ENCODE measurements at regions not wholly inside any gene's neighbourhood (a gene's known extent, or its start where the extent isn't known, plus 50 kb on each side); places are given as distances from the start of the nearest gene placed in this dataset.
"Not testable (repeated sequence)": the region's sequence is repeated elsewhere in the genome, so short reads cannot be mapped to it uniquely, and the experiment has no call there.

DNA sequence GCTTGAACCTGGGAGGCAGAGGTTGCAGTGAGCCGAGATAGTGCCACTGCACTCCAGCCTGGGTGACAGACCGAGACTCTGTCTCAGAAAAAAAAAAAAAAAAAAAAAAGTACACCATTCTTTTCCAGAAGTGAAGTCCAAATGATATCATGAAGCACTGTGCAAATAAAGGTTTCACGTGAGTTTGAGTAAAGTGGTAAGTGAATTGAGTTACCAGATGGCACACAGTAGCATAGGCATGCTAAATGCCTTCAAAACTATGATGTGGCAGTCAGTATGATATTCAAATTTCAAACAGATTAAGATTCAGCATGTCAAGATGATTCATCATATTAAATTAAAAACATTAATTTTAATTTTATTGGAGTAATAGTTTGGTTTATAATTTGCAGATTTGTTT is 195.2 kb downstream of the TAF11L14 start:
- no peak for ATAC-seq

DNA sequence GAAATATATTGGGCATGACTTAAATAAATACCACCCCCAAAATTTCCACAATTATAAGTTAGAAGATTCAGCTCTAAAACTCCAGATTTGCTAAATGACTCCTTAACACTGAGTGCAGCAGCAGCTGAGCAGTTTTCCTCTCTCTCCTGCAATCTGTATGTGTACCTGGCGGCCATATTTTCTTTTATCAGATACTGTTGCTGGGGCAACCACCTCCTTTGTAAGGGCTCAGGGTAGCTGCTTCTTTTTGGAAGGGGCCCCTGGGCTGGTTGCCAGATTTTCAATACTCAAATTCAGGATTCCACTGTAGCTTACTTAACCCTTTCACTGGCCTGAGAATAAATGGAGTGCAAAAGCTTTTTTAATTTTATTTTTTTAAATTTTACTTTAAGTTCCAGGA is 197.0 kb downstream of the TAF11L14 start:
- ATAC-seq: no peak

DNA sequence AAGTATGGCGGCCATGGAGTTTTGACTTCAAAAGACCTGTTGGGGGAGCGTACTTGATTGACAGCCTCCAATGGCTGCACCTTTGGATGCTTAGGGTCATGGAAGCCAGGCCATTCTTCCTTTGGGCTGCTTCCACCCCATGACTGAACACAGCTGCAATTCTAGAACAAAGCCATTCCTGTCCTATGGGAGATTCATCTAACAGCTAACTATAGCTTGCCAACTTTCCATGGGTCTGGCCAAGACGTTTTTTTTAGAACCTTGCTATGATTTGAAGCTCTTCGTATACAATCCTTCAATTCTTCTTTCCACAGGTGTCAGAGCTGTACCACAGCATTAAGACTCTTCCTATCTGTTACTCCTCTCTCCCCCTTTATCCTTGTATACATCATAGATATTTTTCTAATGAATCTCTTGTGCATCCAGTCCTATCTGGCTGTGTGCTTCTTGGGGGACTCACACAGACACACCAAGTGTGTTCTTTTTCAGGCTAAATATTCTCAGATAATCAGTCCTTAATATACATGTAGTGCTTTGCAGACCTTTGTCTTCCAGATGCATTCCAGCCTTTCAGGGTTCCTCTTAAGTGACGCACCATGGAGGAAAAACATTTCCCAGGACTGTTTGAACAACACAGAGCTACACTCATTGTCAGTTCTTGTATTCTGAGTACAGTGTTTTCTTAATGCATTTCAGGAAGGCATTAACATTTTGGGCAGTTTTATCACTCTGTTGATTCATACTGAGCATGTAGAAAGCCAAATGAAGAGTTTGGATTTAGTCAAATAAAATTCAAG is 198.9 kb downstream of the TAF11L14 start:
- ATAC-seq: no peak

DNA sequence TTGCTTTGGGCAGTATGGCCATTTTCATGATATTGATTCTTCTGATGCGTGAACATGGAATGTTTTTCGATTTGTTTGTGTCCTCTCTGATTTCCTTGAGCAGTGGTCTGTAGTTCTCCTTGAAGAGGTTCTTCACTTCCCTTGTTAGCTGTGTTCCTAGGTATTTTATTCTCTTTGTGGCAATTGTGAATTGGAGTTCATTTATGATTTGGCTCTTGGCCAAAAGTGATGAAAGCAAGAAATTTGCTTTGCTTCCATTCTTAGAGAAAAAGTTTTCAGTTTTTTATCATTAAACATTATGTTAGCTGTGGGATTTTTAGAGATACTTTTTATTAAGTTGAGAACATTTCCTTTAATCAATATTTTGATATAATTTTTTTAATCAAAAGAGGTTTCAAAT is 203.5 kb downstream of the TAF11L14 start:
- no peak for ATAC-seq

DNA sequence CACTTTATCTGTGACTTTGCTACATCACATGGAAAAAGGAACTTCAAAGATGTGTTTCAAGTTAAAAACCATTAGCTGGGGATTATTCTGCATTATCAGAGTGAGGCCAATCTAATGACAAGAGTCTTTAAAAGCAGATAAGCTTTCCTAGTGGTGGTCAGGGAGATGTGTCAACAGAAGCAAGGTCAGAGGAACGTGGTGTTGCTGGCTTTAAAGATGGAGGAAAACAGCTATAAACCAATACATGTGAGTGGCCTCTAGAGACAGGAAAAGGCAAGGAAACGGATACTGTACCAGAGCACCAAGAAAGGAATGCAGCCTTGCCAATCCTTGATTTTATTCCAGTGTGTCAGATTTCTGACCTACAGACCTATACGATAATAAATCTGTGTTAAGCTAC is 204.2 kb downstream of the TAF11L14 start:
- ATAC-seq: no peak

DNA sequence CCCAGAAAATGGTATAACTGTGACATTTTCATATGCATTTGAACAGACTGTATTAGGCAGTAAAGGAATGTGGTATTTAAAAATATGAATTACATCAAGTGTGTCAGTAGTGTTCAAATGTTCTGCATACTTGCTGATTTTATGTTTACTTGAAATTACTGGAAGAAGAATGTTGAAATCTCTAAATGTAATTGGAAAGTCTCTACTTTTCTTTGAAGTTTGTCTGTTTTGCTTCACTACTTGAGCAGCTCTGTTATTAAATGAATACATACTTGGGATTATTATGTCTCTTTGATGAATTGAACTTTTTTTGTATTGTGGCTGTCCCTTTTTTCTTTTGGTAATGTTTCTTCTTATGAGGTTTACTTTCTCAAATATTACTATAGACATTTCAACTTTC is 205.6 kb downstream of the TAF11L14 start:
- ATAC-seq: no peak

DNA sequence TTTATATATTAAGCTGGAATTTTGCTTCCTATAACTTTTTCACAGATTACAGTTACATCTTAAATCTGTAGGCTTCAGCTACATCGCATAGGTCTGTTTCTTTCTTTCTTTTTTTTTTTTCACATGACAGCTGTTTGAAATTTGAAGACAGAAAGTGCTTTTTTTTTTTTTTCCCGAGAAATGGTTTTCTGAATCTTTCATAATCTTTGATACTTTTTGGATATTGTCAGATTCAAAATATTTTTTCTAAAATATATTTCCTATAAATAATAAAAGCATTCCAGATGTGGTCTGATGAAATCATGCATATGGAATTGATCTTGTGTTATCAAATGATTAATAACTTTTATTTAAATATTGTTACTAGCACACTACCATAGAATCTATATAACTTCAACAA is 212.2 kb downstream of the TAF11L14 start:
- ATAC-seq: no peak

DNA sequence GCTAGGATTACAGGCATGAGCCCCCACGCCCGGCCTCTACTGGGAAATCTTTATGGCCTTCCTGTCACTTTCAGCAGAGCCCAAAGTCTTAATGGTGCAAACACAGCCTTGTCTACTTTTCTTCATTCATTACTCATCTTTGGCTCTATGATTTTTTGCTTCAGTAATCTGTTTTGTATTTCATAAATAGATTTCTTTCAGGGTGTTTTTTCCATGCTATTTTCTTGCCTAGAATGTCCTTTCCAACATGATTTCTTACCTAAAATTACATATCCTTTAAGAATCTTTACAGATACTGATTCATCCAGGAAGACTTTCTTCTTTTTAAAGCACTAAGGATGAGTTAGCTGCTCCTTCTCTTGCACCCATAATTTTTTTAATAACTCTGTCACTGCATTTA is 213.0 kb downstream of the TAF11L14 start:
- ATAC-seq: no peak

DNA sequence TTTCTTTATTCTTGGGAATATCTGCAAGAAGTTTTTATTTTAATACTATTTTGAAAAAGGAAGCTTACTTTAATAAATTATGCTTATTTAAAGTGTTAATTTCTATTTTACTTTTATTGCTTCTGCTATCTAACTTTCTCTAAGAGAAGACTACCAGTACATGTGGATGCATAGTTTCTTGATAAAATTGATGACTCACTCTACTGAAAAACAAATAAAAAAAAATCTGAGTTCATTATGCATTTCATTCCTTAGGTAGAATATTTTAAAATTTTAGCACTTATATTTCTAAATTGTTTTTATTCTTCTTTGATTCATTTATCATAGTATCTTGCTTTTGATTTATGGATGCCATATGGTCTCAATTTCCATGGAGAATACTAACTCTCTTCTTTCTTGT is 217.9 kb downstream of the TAF11L14 start:
- no peak for ATAC-seq

DNA sequence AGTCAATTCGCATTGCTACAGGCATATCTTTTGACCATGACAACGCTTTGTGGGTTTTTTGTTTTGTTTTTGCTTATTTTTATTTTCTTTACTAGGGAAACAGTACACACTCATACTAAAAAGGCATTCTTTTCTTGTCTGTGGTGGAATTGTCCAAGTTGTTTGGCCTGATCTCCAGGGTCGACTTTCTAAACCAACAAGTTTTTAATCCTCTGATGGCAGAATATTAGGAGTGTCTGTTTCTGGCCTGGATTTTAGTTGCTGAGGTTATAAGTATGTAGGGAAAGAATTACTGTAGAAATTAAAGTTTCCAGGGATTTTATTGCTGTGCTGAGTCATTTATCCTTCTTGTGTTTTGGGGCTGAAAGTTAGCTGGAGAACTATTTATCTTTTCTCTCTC is 218.5 kb downstream of the TAF11L14 start:
- no peak for ATAC-seq

DNA sequence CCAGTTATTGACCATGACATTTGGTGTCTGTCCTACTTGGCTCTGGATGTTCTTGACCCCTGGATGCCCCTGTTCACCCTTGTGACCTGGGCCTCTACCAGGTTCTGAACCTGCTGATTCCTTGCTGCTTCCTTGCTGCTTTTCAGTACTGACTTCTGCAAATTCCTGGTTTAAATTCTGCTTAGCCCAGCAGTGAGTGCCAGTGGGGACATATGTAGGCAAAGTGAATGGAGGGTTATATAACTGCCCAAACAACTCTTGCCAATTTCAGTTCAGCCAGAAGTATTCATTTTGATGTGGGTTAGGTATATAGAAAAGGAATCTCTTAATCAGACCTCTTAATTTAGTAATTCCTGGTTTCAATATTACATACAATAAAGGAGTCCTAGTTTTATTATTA is 220.6 kb downstream of the TAF11L14 start:
- no peak for ATAC-seq

DNA sequence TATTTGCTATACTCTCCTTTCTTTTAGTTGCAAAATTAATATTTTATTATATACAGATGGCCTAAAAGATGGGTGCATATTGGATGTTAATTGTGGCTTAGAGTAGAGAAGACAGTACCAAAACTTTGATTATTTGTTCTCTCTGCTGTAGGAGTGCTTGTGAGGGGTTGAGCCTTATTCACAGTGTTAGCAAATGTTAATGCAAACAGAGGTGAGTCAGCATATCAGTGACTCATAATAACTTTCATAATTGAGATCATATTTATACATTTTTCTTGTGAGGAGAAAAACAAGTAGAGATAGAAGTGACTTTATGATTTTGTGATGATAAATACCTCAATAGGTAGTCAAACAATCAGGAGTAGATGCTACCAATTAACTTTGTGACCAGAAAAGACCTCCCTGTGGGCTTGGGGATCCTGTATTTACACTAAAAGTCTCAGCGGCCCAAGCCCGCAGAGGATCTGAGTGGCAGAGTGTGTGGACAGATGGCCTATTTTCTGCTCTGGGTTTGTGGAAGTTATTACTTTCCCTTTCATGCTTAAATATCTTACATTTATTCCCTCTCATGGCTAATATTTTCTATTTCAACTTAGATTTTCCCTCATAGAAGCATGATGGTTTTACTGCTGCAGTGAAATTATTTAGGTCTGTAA is 226.5 kb downstream of the TAF11L14 start:
- peak; percentile 88 for ATAC-seq

DNA sequence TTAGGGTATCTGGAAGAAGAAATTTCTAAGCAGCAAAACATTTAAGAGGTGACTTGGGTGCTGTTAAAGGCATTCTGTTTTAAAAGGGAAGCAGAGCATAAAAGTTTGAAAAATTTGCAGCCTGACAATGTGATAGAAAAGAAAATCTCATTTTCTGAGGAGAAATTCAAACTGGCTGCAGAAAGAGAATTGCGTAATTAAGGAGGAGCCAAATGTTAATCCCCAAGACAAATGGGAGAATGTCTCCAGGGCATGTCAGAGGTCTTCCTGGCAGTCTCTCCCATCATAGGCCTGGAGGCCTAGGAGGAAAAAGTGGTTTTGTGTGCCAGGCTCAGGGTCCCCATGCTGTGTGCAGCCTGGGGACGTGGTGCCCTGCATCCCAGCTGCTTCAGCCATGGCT is 230.6 kb downstream of the TAF11L14 start:
- not testable (repeated sequence) for ATAC-seq

DNA sequence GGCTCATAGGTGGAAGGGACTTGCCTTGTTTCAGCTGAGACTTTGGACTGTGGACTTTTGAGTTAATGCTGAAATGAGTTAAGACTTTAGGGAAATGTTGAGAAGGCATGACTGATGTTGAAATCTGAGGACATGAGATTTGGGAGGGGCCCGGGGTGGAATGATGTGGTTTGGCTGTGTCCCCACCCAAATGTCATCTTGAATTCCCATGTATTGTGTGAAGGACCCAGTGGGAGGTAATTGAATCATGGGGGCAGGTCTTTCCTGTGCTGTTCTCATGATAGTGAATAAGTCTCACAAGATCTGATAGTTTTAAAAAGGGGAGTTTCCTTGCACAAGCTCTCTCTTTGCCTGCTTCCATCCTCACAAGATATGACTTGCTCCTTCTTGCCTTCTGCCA is 231.7 kb downstream of the TAF11L14 start:
- ATAC-seq: not testable (repeated sequence)

DNA sequence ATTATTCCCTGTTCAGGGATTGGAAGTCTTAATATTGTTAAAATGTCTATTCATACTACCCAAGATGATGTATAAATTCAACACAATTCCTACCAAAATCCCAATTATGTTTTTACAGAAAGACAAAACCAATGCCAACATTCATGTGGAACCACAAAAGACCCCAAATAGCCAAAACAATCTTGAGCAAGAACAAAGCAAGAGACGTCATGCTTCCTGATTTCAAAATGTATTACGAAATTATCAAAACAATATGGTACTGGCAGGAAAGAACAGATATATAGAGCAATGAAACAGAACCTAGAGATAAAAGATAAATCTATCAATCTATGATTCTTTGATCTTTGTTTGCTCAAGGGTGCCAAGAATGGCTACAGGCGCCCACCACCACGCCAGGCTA is 237.9 kb downstream of the TAF11L14 start:
- no peak for ATAC-seq

DNA sequence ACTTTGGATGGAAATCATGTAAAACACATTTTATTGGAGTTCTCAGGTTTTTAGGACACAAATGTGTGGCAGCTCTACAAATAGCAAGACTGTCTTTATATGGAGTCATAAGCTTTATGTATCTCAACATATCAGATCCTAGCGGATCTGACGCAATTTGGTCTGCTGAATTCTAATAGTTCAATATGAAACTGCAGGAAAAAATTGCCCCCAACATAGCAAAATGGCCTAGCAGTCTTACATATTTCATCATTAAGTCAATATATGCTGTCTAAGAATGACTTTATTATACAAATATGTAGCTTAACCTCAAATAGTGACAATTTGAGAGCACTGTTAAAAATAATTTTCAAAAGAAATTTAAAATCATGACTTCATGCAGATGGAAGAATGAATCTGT is 244.3 kb downstream of the TAF11L14 start:
- ATAC-seq: no peak

DNA sequence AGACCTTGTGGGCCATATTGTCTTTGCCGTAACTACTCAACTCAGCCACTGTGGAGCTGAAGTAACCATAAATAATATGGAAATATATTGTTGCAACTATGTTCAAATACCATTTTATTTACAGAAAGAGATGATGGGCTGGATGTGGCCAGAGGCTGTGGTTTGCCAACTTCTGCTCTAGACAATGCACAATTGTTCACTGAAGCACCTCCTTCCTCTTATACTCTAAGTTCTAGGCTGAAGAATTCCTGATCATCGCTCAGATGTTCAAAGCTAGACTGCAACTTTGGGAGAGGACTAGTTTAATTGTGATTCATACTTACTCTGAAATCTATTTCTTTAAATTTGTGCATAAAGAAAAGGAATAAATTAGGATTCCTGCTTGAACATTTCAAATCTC is 245.0 kb downstream of the TAF11L14 start:
- ATAC-seq: no peak

DNA sequence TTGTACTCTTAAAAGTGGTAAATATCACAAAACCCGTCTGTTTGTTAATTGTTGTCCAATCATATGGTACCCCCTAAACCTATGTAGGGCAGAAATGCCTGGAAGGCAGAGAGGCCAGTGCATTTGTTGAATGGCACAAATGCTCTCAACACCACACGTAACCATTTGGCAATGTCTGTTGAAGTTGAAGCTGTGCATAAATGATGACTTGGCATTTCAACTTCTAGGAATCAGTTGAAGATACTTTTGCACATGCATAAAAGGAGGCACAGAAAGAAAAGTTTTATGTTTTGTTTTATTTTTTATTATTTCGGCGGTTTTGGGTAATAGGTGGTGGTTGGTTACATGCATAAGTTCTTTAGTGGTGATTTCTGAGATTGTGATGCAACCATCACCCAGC is 246.6 kb downstream of the TAF11L14 start:
- ATAC-seq: no peak

DNA sequence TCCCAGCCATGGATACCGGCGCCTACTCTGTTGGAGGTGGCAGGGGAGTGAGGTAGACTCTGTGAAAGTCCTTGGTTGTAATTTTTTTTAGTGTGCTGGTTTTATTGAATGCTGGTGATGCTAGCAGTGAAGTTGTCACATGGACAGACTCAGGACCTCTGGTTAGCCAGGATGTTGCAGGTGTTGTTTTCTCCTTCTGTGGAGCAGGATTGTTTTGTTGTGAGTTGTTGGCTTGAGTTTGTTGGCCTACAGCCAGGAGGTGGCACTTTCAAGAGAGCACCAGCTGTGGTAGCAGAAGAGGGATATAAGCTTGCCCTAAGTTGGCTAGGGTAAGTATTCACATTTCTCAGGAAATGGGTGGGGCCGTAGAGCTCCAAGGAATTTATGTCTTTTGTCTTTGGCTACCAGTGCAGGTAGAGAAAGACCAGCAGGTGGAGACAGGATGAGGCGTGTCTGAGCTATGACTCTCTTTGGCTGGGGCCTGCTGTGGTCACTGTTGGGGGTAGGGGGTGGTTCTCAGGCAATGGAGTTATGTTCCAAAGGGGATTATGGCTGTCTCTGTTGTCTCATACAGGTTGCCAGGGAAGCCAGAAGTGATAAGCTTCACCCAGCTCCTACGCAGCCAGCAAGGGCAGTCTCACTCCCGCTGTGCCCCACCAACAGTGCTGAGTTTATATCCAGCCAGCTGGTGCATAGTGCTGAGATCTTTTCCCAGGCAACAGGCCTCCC is 248.7 kb downstream of the TAF11L14 start:
- ATAC-seq: peak; percentile 98

DNA sequence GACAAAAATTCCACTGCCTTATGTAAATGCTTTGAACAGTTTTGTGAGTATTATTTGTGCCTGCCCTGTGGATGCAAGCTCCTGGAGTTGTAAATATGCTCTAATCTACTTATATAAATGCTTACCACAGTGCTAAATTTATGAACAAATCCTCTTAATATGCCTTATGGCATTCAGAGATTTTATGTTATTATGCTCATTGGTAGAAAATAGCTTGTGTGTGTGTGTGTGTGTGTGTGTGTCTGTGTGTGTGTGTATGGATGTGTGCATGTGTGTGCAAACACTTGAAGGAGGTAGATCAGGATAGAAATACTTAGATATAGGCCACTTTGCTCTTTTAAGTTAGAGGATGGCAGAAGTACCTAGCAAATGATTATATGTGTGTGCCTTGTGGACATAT is 253.9 kb downstream of the TAF11L14 start:
- no peak for ATAC-seq

DNA sequence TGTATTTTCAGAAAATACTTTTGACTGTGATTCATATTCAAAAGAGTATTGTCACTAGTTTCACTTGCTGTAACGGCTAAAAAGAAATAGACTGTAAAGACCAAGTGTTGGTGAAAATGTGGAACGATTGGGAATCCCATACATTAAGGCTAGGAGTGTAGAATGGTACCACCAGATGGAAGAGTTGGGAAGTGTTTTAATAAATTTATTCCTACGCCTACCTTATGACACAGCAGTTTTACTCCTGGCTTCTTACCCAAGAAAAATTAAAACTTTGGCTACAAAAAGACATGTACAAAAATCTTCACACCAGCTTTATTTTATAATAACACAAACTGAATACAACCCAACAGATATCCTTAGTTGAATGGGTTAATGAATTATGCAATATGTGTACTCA is 256.2 kb downstream of the TAF11L14 start:
- no peak for ATAC-seq

DNA sequence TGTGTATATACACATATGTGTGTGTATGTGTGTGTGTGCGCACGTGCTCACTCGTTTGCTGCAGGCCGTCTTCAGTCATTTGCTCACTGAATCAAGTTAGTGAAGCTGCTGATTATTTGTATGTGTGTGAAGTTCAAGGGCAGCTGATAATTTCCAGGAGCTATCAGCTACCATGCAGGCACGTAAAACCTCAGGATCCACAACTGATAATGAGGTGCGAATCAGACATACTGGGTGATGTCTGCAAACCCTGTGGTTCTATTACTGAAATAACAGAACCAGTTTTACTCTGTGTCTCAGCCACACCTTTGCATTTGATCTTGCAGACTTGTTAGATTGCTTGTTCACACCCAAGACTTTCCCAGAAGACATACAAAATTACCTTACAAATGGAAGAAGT is 257.6 kb downstream of the TAF11L14 start:
- ATAC-seq: peak; percentile 51

DNA sequence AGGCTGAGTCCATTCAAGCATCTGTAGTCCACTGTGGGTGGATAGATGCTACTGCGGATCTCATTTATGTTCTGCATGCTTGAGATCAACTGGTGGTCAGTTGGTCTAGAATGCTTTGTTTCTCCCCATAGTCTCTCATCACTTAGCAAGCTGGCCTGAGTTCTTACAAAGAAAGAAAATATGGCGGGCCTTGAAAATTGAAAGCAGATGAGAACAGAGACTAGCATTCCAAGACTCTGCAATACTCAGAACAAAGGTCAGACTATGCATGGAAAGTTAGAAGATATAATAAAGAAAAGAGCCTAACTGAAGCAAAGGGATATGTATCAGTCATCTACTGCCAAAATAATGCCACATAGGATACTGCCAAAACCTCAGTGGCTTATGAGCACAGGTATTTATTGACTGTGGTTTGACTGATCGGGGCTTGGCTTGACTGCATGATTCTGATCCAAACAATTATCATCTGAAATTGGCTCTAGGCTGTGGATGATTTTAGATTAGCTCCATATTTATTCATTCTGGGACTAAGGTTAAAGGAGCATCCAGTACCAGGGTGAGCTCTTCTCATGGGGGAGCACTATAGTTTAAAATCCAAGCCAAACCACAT is 258.9 kb downstream of the TAF11L14 start:
- ATAC-seq: no peak

Measured in esophagus mucosa (tissue), 1 donor.